Ishikawa (cell line): ENCODE measurements at regions not wholly inside any gene's neighbourhood (a gene's known extent, or its start where the extent isn't known, plus 50 kb on each side); places are given as distances from the start of the nearest gene placed in this dataset.

Experiments used
- CREB1 ChIP-seq: IDR thresholded peaks from 2 replicates; pipeline ENCODE4 v1.6.1; 2012; ENCODE audit warnings: low read depth
- EGR1 ChIP-seq: IDR thresholded peaks from 2 replicates; pipeline ENCODE4 v1.6.1; 2012
- EP300 ChIP-seq: IDR thresholded peaks from 2 replicates; pipeline ENCODE4 v1.6.1; 2012; ENCODE audit warnings: borderline replicate concordance
- FOXM1 ChIP-seq: IDR thresholded peaks from 2 replicates; pipeline ENCODE4 v1.6.1; 2012; ENCODE audit warnings: low read depth, borderline replicate concordance
- NFIC ChIP-seq: IDR thresholded peaks from 2 replicates; pipeline ENCODE4 v1.6.1; 2012
- RAD21 ChIP-seq: IDR thresholded peaks from 2 replicates; pipeline ENCODE4 v1.6.1; 2012; ENCODE audit warnings: low read depth
- TAF1 ChIP-seq: IDR thresholded peaks from 2 replicates; pipeline ENCODE4 v1.6.1; 2012; ENCODE audit warnings: low read depth, mild to moderate bottlenecking
- TCF12 ChIP-seq: IDR thresholded peaks from 2 replicates; pipeline ENCODE4 v1.6.1; 2012; ENCODE audit warnings: low read depth
- TEAD4 ChIP-seq: IDR thresholded peaks from 2 replicates; pipeline ENCODE4 v1.6.1; 2012
- YY1 ChIP-seq: IDR thresholded peaks from 2 replicates; pipeline ENCODE4 v1.6.1; 2012; ENCODE audit warnings: low read depth
- ZBTB7A ChIP-seq: IDR thresholded peaks from 2 replicates; pipeline ENCODE4 v1.6.1; 2012; ENCODE audit warnings: low read depth
- TF ChIP-seq, protein P1 (sequence below): IDR thresholded peaks from 2 replicates; pipeline ENCODE4 v1.6.1; 2012; ENCODE audit warnings: low read depth, mild to moderate bottlenecking
- TF ChIP-seq, protein P2 (sequence below): IDR thresholded peaks from 2 replicates; pipeline ENCODE4 v1.6.1; 2012
- TF ChIP-seq, protein P3 (sequence below): IDR thresholded peaks from 2 replicates; pipeline ENCODE4 v1.6.1; 2012

DNA sequence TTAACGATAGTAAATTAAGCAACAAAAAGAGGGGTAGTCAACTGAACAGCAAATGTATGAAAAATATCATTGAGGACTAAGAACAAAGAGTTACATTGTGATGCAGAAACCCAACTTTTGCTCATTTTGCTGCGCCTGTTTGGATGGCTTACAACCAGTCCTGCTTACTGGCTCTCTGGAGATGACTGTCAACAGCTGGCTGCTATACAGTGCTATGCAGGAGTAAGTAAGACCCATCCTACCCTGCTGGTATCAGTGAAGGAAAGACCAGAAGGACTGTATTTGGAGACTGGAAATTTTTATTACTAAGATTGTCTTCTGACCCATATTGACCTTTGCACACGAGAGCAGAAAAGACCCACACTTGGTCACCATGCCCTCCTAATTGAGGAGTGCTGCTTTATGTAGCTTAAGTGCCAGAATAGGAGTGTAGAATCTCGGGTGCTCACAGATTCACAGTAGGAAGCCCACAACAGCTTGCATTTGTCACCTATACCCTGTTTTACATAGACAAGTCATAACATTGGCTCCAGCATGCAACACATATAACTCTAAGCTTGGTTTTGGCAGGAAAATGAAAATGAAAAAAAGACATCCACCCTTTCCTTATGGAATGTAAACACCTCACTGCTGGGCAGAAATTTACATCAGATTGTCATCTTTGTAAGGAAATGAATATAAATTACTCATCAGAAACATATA is 1915.0 kb upstream of the CELF4 start:
- TF ChIP-seq, protein P1, sequence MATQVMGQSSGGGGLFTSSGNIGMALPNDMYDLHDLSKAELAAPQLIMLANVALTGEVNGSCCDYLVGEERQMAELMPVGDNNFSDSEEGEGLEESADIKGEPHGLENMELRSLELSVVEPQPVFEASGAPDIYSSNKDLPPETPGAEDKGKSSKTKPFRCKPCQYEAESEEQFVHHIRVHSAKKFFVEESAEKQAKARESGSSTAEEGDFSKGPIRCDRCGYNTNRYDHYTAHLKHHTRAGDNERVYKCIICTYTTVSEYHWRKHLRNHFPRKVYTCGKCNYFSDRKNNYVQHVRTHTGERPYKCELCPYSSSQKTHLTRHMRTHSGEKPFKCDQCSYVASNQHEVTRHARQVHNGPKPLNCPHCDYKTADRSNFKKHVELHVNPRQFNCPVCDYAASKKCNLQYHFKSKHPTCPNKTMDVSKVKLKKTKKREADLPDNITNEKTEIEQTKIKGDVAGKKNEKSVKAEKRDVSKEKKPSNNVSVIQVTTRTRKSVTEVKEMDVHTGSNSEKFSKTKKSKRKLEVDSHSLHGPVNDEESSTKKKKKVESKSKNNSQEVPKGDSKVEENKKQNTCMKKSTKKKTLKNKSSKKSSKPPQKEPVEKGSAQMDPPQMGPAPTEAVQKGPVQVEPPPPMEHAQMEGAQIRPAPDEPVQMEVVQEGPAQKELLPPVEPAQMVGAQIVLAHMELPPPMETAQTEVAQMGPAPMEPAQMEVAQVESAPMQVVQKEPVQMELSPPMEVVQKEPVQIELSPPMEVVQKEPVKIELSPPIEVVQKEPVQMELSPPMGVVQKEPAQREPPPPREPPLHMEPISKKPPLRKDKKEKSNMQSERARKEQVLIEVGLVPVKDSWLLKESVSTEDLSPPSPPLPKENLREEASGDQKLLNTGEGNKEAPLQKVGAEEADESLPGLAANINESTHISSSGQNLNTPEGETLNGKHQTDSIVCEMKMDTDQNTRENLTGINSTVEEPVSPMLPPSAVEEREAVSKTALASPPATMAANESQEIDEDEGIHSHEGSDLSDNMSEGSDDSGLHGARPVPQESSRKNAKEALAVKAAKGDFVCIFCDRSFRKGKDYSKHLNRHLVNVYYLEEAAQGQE = no peak
- no peak for TF ChIP-seq EGR1
- no peak for TF ChIP-seq TAF1
- TF ChIP-seq, protein P2, sequence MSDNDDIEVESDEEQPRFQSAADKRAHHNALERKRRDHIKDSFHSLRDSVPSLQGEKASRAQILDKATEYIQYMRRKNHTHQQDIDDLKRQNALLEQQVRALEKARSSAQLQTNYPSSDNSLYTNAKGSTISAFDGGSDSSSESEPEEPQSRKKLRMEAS = no peak
- no peak for TF ChIP-seq RAD21
- no peak for TF ChIP-seq YY1
- TF ChIP-seq ZBTB7A = no peak
- TF ChIP-seq NFIC = no peak
- no peak for TF ChIP-seq EP300

DNA sequence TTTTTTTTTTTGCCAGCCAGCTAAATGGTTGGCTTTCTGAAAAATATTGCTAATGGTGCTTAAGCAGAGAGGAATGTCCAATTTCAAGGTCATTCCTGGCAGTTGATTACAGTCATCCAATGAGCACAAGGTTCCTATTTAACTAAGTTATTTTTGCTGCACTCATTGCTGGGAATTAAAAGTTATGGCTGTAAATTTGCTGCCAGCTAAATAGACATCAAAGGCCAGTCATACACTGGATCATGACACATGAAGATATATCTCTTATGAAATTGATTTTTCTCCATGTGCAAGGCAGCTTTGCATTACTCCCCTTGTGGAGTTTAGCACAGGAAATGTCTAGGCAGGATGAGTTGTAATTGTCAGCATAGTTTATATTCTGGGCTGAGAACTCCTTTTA is 1898.4 kb upstream of the CELF4 start:
- no peak for TF ChIP-seq FOXM1
- TF ChIP-seq, protein P3, sequence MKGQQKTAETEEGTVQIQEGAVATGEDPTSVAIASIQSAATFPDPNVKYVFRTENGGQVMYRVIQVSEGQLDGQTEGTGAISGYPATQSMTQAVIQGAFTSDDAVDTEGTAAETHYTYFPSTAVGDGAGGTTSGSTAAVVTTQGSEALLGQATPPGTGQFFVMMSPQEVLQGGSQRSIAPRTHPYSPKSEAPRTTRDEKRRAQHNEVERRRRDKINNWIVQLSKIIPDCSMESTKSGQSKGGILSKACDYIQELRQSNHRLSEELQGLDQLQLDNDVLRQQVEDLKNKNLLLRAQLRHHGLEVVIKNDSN = no peak
- TF ChIP-seq YY1 = no peak
- TF ChIP-seq, protein P2 = no peak
- TF ChIP-seq, protein P1 = no peak
- no peak for TF ChIP-seq EP300

DNA sequence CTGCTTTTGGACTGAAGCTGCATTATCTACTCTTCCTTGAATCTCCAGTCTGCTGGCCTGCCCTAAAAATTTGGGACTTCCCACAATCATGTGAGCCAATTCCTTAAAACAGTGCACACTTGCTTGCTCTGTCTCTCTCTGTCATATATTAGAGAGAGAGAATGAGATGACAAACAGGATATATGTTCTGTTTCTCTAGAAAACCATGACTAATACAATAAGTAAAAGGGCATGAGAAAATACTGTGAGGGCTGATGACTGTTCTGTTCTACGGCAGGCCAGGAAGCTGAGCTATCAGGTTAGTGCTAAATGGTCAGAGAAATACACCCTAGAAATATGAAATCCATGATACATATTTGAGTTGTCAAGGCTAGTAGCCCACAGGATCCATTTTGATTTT is 1896.8 kb upstream of the CELF4 start:
- TF ChIP-seq YY1 (no peak), NFIC (no peak), CREB1 (no peak), EP300 (no peak), EGR1 (no peak), FOXM1 (no peak), TCF12 (no peak)
- TF ChIP-seq, protein P2 = no peak
- TF ChIP-seq, protein P1 = no peak

DNA sequence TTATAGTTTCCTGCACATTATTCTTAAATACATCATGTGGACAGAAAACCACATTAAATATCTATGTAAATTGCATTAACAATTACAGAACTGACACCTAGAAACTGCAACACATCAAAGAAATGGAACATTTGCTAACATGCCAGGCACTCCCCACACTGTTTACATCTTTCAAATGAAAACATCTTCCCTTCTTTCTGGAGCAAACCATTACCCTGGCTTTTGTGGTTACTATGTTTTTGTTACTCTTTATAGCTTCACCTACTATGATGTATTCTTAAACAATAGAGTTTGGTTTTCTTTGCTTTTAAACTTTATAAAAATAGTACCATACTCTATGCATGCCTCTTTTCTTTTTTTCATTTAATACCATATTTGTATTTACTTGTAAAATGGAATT is 1894.5 kb upstream of the CELF4 start:
- TF ChIP-seq, protein P3 = no peak
- no peak for TF ChIP-seq ZBTB7A
- no peak for TF ChIP-seq TEAD4
- TF ChIP-seq, protein P1 = no peak
- no peak for TF ChIP-seq CREB1
- TF ChIP-seq, protein P2 = no peak
- TF ChIP-seq YY1 = no peak
- no peak for TF ChIP-seq FOXM1
- no peak for TF ChIP-seq TCF12
- TF ChIP-seq RAD21 = no peak
- TF ChIP-seq NFIC = no peak
